Activated CD8-positive, alpha-beta memory T cell treated with anti-CD3 and anti-CD28 coated beads for 36 hours (primary cell): ENCODE measurements at regions not wholly inside any gene's neighbourhood (a gene's known extent, or its start where the extent isn't known, plus 50 kb on each side); places are given as distances from the start of the nearest gene placed in this dataset.

ENCODE experiments used
- CTCF ChIA-PET: fragments of 350-600 bp; sonication (Branson Sonifier 250); formaldehyde crosslinking; loops from one replicate; lab custom pipeline; 2021; ENCODE audit warnings: antibody characterized with exemption; lab: Charles Lee
- POLR2A ChIA-PET: fragments of 350-600 bp; sonication (Branson Sonifier 250); formaldehyde crosslinking; loops from one replicate; lab custom pipeline; 2021; ENCODE audit warnings: antibody characterized with exemption; lab: Charles Lee

DNA sequence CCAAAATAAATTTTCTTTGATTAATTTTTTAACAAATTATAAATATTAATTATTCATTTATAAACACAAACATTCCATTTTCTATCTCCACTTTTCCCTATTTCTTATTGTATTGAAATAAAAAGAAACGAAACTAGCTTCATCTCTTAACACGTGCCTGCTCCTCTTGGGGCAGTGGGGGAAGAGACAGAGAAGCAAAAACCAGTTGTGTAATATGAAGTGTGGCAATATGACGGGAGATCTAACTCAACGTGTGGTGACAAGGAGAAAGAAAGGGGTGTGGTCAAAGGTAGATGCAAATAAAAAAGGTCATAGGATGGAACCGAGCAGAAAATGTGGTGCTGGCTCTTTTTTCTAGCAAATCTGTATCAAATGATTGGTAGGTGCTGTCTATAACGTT lies 106.9 kb upstream of the SLC8A1 start:
- ChIA-PET CTCF (no interaction called here), POLR2A (no interaction called here)

DNA sequence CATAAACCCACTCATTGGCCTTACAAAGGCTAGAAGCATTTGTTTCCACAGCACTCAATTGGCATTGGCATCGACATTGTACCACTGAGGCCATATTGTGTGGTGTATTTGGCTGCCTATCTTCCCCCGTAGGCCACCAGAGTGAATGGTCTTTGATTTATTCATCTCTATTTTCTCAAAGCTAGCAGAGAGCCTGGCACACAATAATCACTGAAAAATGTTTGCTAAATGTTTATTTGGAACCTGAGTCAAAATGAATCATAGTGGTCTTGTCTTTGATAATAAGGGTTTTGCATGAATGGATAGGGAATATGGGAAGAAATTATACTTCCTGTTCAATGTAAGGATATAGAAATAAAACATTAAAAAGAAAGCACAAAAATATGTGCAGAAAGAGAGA lies 107.3 kb upstream of the SLC8A1 start:
- CTCF ChIA-PET = no interaction called here

DNA sequence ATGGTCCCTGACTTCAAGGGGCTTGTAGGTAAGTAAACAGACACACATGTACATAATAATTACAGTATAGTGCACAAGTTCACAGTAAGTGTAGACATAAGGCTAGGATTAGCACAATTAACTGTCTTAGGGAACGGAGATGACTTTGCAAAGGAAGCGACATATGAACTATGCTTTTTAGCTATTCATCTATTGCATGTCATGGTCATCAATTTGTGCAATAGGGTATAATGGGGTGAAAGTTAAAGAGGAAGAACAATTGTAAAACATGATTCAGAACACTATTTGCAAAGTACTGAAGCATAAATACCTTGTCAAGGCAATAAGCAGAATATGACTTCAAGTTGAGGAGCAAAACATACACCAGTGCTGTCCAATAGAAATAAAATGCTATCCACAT lies 112.3 kb upstream of the SLC8A1 start:
- CTCF ChIA-PET = no interaction called here
- POLR2A ChIA-PET = no interaction called here

More for the DNA sequence above, 107.3 kb upstream of the SLC8A1 start:
- POLR2A ChIA-PET = no interaction called here

DNA sequence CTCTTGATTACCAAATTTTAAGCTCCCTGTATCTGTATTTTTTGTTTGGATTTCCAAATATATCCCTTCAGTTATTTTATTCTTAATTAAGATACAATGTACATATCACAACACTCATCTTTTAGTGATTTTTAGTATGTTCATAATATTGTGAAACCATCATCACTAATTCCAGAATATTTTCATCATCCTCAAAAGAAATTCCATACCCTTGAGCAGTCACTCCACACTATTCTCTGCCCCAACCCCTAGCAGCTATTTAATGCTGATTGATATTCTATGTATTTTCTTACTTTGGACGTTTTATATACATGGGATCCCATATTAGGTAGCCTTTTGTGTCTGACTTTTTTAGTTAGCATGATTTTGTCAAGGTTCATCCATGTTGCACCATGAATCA lies 127.4 kb upstream of the SLC8A1 start:
- CTCF ChIA-PET = no interaction called here
- POLR2A ChIA-PET = no interaction called here

DNA sequence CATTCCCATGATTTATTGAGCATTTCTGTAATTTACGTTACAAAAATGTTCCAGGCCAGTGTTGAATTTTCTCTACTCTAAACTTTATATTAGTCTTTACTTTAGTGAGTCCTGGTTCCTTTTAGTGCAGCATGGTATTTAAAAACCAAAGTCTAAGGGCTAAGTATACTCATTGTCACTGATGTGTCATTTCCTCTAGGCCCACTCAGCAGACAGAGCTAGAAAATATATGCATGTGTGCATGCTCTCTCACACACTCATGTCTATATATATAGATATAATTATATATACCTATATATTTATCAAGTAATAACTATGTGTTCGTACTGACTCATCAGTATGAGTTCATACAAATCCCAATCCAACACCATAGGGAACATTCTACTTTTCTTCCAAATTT lies 132.5 kb upstream of the SLC8A1 start:
- ChIA-PET CTCF (no interaction called here), POLR2A (no interaction called here)

DNA sequence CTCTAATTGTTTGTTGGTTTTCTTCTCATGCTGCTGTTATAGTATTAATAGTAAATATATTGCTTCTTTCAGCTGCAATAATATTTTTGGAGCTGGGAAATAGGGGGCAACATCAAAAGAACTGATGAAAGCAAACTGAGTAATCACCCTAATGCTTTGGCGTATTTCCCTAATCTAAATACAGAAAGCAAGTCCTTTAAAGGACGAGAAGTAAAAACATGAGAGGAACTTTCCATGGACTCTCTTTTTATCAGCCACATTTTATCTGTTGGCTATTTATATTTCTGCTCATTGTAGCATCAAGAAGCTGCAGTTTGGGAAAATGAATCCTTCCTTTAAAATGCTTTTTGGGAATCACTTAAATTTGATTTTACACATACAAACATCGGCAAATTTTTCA lies 139.9 kb upstream of the SLC8A1 start:
- CTCF ChIA-PET = no interaction called here
- POLR2A ChIA-PET = no interaction called here

DNA sequence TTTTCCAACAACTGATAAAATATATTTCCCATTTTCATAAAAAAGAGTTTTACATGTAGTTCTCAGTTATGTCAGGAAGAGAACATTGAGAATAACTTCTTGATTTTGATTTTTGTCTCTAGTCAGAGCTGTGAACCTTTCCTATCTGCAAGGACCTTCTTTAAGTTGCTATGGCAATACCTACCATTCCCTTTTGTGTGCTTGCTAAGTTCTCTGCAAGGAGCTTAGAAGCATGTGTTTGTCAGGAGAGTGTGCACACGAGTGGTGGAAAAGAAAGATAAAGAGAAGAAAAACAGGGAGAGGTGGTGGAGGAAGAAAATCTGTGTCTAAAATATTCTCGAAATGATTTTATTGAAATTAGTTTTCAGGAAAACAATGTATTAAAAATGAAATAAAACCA lies 140.3 kb upstream of the SLC8A1 start:
- ChIA-PET POLR2A (no interaction called here), CTCF (no interaction called here)

DNA sequence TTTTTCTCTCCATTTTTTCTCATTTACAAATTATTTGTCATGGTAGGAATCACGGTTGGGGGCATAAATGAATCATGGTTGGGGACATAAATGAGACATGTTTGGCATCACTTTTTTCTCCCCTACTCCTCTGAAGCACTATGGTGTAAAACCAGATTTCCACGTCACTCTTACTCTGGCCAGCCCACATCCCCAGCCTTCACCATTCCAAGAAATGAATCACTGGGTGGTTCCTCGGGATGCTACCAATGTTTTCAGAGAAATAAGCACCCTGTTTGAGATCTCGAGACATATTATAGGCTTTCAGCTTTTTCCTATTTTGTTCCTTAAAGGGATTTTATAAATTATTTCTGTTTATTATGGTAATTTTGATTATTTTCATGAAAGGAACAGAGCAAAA lies 155.0 kb upstream of the SLC8A1 start:
- POLR2A ChIA-PET = no interaction called here
- CTCF ChIA-PET = no interaction called here

DNA sequence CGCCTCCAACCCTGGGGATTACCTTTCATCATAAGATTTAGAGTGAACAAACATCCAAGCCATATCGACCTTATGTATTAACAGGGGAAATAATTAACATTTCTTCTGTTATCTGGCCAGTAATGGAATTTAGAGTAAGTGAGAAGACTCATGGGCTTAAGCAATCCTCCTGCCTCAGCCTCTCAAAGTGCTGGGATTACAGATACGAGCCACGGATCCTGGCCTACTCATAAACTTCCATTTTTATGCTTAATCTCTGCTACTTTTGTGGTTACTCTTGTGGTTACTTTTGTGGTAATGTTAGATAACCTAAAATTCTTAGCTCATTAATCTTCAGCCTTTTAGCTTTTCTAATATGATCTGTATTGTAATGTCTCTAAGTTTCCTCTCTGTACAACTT lies 159.3 kb upstream of the SLC8A1 start:
- POLR2A ChIA-PET = no interaction called here
- CTCF ChIA-PET = no interaction called here

DNA sequence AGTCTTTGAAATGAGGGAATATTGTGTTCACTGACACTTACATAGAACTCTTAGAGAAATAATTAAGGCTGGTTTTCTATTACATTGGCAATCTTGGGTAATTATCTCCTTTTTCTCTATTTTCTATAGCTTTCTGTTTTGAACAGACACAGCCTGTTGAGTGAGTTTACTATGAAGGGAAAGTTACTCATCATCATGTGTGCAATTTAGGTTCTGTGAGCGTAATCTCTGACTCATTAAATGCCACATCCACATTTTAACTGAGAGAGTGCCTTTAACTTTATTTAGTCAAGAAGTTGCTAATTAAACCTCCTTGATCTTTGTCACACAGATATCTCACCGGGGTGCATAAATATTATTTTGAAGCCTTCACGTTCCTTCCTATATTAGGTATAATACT lies 174.0 kb upstream of the SLC8A1 start:
- POLR2A ChIA-PET = no interaction called here
- CTCF ChIA-PET = no interaction called here

DNA sequence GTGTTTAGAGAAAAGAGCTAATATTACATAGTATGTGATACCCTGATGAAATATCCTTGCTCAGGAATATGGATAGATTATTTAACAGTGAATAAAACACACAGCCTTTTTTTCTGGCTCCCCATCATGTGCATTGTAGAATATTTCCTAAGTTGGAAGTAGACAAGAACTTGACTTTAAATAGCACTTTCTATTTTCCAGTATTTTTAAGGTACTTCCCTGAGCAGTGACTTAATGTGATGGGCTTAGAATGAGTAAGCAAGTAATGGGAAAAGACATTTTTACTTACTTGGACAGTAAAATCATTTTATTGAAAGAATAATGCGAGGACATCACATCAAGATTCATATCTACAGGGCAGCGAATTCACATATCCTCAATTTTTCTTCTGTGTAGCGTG lies 176.7 kb upstream of the SLC8A1 start:
- POLR2A ChIA-PET = no interaction called here
- CTCF ChIA-PET = no interaction called here

DNA sequence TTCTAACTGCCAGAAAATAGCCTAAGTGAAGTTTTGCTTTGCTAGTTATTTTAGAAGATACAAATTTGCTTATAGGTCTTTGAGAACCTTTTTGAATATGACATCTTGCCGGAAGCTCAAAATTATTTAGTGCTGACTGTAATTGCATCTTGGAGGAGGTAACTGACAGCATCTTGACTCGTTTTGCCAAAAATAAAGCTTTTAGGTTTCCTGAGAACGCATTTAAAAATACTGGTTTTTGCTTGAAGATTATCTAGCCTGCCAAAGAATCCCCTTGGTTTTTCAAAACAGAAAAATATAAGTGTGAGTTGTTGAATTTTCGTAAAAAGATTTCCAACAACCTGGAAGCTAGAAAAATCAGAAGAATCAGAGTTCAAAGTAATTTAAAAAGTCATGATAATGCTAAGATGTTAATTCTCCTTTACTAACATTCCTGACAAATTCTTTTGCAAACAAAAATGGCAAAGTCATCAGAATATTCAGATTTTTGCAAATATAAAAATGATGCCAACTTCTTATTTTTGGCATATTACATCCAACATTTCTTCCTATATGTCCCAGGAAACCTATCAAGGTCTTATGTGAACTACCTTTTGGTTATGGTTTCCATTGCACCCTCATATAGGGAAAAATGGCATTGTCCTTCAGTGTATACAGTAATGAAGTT lies 178.0 kb upstream of the SLC8A1 start:
- ChIA-PET POLR2A (no interaction called here), CTCF (no interaction called here)

DNA sequence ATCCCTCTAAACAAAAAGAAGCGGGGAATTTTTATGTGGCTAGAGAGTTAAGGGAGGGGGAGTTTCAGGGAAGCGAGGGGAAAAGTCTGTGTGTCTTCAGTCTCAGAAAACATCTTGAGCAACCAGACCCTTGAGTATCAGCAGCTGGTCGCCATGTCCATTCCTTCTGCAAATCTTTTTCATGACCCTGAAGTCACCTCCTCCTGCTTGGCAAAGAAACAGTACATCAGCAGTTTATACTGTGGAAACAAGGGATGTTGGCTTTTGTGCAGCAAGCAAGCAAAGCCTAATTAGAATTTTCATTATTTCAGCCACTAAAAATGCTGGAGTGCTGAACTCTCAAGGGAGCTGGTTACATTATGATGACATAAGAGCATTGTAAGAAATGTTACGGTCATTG lies 187.4 kb upstream of the SLC8A1 start:
- ChIA-PET POLR2A (no interaction called here), CTCF (no interaction called here)

DNA sequence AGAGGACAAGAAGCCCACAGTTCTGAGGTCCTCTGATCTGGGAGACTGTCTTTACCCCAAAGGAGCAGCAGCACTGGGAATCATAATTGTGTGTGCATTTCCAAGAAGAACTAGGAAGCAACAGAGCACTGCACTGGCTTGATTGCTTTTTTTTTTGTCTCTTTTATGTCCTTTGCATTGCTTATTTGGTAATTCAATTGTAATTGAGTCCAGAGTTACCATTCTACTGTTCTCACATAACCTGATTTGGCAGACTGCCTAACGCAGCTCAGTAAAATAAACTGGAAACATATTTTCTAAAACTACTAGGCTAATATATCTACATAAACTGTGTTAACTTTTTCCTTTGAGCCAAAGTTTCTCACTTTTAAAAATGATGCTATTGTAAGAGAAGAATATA lies 190.3 kb upstream of the SLC8A1 start:
- POLR2A ChIA-PET = no interaction called here
- CTCF ChIA-PET = no interaction called here

DNA sequence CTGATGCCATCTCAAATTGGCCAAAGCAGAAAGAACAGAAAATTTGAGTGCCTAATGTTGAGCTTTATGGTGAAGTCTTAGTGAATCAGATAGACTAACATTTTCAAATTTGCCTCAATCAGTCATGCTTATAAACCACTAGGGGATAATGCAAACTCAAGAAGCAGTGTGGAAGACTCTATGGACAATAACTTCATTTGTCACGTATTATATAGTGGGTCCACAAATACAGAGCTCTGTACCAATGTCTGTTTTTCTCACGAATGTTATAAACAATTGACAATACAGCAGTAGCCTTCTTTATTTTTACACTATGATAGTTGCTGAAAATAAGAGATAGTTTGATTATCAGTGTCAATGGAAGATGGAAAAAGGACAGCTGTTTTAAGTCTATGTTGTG lies 190.8 kb upstream of the SLC8A1 start:
- ChIA-PET POLR2A (no interaction called here), CTCF (no interaction called here)

DNA sequence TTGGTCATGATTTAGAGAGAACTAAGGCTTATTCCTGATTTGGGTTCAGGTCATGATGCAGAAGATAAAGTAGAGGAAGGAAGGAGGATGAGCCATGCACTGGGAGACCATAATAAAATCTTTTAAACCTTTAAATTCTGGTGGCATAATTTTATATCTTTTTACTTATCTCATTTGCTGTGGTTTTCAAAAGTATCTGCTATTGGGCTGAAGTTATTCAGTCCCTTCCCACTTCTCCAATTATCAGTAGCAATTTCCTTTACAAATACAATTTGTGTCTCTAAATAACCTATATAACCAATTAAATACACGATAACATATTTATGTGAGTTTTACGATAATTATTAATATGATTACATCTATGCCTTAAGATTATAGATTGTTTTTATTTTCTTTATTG lies 194.8 kb upstream of the SLC8A1 start:
- ChIA-PET CTCF (no interaction called here), POLR2A (no interaction called here)

DNA sequence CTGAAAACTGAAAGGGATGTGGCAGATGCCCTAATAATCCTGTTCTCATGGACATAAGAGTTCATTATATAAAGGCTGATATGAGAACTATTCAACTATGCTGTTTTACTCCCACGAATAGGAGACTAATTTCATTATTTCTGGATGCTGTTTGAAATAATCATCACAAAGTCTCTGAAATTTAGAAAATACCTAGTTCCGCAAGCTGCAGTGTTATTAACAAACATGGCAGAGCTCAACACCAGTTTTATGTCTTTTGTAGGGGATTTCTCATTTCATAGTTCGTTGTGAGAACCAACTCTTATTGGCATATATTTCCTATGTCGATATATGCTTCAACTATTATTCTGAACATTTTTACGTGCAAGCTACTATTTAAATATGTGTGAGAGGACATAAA lies 200.3 kb upstream of the SLC8A1 start:
- ChIA-PET CTCF (no interaction called here), POLR2A (no interaction called here)

DNA sequence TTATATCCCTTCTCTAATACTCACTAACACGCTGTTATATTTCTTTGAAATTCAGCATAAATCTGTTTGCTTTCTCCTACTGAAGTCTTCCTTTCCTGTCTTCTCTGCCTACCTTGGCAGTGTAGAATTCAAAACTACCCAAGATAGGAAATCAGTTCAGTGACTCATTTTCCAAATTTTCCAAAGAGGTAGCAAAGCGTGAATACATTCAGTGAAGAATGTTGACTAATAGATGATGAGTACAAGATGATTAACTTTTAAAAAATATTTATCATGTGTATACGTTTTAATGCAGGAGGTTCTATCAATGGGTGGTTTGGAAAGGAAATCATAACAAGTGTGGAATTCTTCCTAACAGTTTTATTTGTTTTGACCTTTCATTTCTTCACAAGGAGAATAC lies 201.9 kb upstream of the SLC8A1 start:
- ChIA-PET CTCF (no interaction called here), POLR2A (no interaction called here)

DNA sequence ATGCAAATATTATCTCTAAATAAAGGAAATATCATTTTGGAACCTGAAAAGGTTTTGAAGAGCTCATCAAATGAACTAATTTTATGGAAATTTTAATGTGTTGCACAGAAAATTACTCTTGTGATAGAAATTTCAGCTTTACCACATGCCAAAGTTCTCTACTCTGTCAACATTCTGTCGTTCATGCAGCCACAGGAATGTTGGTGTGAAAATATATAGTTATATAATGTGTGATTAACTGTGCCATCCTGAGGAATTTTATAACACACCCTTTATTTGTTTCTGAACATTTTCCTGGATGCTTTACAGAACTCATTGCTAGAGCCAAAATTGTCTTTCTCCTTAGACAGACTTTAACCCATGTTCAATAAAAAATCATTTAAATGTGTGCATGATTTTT lies 202.5 kb upstream of the SLC8A1 start:
- CTCF ChIA-PET = no interaction called here
- POLR2A ChIA-PET = no interaction called here

DNA sequence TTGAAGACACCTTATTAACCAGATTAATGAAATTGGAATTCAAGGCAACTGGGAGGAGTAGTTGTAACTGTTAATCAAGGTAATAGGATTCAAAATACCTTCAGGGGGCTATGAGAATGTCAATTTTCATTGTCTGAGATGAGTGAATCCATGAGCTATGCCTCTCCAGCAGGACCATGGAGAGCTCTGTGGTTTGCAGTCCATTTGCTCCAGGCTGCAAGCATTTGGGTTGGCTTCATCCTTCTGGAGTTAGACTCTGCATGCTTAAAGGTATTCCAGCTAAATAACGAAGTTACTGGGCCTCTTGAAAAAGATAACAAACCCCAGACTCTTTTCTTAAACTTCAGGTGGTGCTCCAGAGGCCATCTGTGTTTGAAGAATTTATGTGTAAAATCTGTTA lies 207.1 kb upstream of the SLC8A1 start:
- ChIA-PET CTCF (no interaction called here), POLR2A (no interaction called here)

DNA sequence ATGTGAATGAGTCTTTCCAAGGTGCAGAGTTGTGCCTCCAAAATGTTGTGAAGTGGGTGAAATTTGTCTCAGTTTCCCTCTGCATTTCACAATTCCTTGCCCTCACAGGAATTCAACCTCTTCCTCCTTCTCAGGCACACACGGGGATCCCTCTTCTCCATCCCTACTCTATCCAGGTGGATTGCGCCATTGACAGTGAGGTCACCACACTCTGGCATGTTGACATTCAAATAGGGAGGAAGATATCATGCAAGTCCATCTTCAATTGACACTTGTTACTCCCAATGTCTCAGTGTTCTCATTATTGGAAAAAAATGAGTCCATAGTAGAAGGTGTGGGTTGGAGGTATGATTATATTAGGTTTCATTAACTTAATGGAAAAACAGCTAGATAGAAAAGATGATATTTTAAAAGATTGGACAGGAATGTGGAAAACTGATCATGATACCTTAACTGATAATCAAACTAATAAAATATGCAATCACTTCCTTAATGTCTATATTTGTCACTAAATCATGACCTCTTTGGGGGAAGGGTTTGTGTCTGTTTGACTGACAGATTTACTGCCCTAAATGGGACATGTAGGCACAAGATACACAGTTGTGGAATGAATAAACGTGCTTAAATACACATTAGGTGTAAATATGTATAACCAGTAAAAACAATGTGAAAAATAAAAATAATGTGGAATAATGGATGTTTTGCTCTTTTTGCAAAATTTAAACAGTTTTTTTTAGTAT lies 213.8 kb upstream of the SLC8A1 start:
- POLR2A ChIA-PET = no interaction called here
- CTCF ChIA-PET = no interaction called here

DNA sequence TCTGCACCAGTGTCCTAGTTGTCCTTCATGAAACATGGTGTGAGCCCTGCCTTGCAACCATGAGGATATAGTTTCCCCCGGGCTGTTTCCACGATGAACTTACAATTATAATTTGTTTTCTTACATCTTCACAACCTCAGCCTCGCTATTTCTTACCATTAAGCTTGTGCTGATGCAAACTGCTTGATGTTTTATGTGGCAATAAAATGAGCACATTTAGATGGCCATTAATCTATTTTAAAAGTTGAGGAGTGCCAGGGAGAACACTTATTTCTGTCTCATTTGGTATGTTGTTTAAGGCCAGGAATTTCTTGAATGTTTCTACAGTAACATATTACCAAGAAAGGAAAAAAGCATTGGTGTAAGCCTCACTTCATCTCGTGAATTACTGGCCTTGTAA lies 214.5 kb upstream of the SLC8A1 start:
- CTCF ChIA-PET = no interaction called here
- POLR2A ChIA-PET = no interaction called here
